HG03571 (cell line): ENCODE measurements at regions not wholly inside any gene's neighbourhood (a gene's known extent, or its start where the extent isn't known, plus 50 kb on each side); places are given as distances from the start of the nearest gene placed in this dataset.

Source experiments
- ATAC-seq: cut with Tn5 transposase; IDR thresholded peaks from one replicate; pipeline ENCODE4 v1.9.1; 2021; ENCODE audit not compliant: unreplicated experiment

DNA sequence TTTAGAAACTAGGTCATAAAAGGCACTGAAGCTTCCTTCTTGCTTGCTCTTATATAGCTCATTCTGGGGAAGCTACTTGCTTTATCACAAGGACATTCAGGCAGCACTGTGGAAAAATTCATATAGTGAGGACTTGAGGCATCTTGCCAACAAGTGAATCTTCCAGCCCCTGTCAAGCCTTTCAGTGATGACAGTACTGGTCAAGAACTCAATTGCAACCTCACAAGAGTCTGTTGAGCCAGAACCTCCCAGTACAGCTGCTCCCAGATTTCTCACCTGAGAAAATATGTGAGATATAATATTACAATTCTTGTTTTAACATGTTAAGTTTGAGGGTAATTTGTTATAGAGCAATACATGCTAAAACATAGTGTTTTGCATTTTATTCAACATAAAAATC lies 2011.0 kb upstream of the NUDT12 start:
- no peak for ATAC-seq

DNA sequence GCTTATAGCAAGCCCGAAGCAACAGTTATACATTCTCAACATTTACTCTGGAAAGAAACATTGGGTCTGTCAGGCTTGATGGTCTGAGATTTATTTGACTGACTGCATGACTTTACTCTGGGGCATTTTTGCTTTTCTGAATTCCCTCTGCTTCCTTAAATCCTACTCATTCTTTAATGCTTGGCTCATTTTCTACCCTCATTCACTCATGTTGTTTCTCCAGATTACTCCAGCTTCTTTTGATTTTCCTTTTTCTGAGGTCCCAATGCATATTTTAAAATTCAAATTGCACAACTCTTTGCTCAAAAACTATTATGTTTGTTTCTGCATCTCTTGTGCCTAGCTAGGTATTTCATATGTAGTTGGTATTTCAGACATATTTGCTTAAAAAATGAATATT lies 2002.9 kb upstream of the NUDT12 start:
- ATAC-seq: no peak

DNA sequence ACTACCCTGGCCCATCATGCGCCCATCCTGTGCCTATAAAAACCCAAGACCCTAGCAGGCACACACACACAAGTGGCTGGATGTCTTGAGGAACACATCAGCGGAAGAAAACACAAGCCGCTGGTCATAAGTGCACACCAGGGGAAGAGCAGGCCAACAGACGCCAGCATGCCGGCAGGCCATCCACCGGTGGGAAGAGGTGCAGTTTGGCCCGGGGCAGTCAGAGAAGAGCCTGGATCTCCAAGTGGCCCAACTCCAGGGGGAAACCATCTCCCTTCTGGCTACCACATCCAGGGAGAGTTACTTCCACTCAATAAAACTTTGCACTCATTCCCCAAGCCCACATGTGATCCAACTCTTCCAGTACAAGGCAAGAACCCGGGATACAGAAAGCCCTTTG lies 2001.3 kb upstream of the NUDT12 start:
- ATAC-seq: no peak

DNA sequence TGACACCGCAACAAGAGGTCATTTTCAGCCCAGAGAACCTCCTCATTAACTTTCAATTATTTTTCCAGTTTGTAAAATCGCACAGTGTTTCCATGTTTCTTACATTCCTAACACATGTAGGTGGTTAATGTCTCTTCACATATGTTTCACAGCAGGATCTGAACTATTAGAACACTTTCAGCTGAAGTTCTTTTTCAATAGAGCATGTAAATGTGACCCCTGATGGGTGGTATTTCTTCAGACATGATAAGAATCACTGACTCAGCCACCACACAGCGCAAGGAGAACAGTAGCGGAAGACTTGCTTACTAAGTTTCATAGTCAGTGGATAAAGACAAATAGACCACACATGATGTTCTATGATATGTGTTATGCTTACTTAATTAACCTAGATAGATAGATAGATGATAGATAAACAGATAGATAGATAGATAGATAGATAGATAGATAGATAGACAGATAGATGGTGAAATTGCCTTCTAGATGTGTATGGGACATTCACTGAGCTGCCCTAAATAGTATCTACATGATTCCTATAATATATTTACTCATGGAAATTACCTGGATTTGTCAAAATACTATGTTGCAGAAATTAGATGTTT lies 1992.1 kb upstream of the NUDT12 start:
- ATAC-seq: no peak

DNA sequence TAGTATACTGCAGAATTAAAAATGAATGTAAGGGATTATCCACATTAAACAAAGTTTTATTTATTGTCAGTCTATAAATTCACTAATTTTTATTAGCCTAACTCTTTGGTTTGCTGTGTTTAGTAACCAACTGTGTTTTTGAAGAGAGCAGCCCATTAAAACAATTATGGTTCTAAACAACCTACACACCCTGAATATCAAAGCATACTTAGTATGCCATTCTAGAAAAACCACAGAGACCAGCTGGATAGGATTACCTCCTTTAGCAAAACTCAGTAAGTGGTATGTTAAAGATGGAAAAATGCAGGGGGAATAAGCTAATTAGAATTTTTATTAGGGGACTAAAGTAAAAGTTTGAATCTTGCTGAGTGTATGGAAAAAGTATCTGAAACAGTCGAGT lies 1981.7 kb upstream of the NUDT12 start:
- no peak for ATAC-seq

DNA sequence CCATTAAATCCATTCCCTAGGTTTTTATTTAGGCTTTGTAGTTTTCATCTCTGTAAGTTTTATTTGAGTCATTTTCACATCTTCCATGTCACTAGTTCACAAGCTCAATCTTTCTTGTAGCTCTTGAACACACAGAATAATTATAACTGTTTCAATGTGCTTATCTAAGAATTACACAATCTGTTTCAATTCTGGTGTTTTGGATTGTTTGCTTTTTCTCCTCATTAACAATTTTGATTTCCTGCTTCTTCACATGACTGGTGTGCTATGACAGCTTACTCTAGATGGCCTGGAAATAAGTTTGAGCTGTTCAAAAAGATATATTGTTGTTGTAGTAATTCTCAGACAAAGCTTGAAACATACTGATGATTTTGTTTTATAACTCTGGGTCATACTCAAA lies 1974.1 kb upstream of the NUDT12 start:
- no peak for ATAC-seq

DNA sequence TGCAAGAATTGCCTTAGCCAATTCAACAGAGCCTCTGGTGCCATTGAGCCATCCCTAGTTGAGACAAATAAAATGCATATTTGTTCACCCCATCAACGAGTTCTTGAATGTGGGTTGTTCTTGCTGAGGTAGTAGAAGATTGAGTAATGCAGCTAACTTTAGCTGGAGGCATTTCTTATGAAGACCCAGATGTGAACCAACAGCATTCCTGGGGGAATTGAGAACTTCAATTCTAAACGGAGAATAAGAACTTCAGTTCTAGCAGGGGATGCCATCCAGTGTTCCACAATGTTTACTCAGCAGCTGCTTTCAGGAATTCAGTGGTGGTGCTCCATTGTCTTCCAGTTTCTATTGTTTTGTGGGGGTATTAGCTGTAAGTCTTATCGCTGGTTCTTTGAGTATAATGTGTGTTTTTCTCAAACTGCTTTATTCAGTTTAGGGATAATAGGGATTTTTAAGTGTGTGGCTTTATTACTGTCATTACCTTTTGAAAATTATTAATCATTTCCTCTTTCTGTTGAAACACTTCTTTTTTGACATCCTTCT lies 1968.2 kb upstream of the NUDT12 start:
- ATAC-seq: no peak

DNA sequence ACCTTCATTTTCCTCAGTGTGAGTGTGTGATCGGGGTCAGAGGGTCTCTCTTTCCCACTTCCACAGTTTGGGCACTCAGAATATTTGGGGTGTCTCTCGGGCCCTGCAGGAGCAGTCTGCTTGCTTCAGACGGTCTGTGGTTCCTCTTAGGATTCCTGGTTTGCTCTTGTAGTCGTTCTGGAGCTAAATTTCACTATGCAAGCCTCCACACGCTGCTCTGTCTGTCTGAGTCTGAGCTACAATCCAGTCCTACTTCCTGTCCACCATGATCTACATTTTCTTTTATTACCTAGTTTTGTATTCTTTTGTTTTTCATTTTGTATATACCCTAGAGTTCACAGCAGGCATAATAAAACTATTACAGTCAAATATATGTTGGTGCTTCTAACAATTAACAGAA lies 1967.3 kb upstream of the NUDT12 start:
- ATAC-seq: no peak

DNA sequence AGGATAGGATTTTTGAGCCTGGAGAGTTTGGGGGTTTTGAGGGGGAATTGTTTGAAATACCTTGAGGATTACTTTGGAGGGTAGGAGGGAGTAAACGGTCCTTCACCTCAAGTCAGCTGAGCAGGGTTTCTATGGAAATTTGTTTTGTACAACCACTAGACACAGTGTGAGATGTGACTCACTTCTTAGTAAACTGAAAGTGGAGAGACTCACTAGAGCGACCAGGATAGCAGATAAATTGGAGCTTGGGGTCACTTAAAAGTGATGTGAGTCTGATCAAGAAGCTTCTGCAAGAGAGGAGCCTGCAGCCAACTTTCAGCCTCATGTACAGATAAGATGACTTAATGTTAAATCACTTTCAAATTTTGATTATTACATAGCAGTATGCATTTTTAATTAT lies 1945.9 kb upstream of the NUDT12 start:
- no peak for ATAC-seq

DNA sequence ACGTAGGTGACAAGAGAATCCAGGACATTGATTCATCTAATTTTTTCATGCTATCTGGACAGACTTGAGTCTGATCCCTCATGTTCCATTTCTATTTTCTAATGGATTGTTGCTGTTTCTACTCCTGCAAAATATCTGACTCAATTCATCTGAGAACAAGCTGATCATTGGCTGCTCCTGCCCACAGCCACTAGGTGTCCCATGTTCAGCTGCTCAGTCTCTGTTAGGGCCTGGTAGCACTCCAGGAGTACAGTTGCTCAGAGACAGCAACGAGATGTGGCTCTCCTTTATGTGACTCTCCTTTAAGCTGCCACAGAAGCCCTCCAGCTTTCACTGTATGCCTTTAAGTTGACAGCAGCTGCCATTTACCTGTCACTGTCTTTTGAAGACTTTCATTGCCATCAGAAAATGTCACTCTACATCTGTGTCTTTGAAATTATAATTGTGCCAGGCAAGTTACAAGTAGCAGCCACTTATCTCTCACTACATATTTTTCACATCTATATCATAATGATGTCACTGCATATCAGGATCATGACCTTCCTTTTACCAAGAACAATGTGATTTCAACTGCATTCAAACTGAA lies 1944.2 kb upstream of the NUDT12 start:
- no peak for ATAC-seq

DNA sequence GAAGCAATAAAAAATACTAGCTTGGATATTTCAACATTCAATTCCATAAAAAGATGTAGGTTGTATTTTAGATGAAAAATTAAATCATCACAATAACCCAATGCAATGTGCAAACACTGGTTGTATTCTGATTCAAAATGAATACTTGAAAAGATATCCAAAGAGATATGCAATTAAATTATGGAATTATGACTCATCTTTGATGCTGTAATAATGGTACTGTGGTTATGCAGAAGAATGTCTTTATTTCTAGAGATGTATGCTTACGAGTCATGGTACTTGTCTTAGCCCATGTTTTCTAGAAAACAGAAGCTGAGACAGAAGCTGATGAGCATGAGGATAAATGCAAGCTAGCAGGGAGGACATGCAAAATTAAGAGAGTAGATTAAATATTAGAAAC lies 1941.4 kb upstream of the NUDT12 start:
- ATAC-seq: no peak

DNA sequence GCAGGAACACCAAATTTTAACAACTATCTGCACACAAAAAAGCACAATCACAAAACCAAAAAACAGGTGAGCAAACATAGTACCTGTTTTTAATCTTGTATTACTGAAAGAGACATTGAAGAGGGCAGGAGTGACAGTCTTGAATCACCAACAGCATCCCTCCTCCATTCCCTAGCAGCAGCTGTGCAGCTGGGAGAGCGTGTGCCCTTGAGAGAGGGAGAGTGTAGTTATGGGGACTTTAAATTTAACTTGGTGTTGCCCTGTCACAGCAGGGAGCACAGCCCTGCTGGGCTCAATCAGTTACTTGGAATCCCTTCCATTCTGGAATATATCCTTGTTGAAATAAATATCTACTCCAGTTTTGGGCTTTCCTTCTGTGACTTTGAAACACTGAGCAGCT lies 1938.7 kb upstream of the NUDT12 start:
- no peak for ATAC-seq

DNA sequence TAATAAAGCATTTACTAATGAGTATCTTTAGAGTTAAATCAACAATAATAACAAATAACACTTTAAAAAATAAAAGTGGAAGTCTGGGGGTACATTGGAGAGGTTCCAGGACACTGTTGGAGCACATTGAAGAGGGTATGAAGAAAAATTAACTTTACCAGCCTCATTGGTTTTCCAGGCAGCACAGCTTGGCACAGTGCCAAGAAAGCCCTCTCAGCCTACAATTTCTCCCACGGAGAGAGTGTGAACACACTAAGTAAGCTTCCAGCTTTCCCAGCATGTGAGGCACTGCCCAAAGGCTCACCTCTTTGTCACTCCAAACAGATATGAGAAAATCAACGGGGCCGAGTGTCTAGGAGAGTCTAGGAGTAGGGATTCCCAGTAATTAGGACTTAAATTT lies 1912.8 kb upstream of the NUDT12 start:
- no peak for ATAC-seq

DNA sequence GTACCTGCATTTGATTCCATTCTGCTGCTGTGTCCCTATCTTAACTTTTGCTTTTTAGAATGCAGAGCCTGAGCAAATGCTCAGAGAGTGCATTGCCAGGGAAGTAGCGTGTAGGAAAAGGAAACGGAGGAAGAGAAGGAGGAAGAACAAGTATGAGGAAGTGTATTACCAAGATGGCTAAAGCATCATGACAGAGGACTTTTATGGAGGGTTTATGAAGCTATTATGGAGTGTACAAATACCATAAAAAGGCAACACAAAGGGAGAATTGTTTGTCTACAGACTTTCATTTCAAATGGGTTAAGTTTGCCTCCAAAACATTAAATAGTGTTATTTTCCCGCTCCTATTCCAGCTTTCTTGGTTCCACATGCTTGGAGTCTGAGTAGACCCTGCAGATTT lies 1899.8 kb upstream of the NUDT12 start:
- no peak for ATAC-seq

DNA sequence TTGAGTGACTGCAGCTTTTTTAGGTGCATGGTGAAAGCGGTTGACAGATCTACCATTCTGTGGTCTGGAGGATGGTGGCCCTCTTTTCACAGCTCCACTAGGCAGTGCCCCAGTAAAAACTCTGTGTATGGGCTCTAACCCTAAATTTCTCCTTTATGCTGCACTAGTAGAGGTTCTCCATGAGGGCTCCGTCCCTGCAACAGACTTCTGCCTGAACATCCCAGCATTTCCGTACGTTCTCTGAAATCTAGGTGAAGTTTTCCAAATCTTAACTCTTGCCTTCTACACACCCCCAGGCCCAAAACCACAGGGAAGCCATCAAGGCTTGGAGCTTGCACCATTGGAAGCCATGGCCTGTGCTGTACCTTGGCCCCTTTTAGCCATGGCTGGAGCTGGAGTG lies 1898.1 kb upstream of the NUDT12 start:
- no peak for ATAC-seq

DNA sequence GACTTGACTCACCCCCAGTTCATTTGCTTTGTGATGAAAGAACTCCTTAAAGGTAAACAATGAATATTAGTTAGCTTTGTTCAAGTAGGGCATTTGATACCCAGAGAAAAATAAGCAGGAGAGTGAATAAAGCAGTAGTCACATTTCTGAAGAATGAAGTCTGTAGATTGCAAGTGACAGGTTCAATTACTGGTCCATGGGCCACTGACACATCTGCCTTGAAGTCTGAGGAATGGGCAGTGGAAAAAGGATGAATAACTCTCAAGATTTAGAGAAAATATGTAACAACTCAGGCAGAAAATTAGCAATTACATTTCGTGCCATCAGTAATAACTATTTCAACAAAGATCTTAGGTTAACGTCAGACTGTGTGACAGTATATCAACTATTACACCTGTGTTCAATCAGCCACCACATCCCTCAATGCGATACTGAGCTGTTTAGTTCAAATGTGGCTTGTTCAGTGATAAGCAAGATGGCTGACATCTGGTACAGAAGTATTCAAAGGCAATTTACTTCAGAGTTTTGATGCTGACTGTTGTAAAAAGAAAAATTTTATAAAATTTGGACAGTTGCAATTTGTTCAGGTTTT lies 1890.7 kb upstream of the NUDT12 start:
- ATAC-seq: no peak

DNA sequence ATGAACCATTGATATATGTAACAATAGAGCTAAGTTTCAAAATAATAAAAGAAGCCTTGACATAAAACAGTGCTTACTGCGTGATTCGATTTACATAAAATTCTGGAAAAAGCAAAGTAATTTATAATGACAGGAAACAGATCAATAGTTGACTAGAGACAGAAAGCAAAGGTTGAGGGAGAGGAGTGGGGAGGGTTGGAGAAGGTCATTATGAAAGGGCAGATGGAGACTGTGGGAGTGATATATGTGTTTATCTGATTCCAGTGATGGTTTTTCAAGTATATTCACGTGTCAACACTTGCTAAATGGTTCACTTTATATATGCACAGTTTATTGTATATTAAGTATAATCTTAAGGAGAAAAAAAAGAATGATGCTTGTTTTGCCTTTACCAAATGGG lies 1885.7 kb upstream of the NUDT12 start:
- ATAC-seq: no peak

DNA sequence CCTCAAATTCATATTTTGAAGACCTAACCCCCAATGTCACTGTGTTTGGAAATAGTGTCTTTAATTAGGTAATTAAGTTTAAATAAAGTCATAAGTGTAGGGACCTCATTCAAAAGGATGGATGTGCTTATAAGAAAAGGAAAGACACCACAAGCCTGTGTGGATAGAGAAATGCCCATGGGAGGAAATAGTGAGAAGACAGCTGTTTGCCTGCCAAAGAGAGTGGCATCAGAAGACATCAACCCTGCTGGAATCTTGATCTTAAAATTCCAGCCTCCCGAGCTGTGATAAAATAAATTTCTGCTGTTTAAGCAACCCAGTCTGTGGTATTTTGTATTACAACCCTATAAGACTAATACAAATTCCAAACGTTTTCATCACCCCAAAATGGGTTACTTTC lies 1867.9 kb upstream of the NUDT12 start:
- ATAC-seq: no peak

DNA sequence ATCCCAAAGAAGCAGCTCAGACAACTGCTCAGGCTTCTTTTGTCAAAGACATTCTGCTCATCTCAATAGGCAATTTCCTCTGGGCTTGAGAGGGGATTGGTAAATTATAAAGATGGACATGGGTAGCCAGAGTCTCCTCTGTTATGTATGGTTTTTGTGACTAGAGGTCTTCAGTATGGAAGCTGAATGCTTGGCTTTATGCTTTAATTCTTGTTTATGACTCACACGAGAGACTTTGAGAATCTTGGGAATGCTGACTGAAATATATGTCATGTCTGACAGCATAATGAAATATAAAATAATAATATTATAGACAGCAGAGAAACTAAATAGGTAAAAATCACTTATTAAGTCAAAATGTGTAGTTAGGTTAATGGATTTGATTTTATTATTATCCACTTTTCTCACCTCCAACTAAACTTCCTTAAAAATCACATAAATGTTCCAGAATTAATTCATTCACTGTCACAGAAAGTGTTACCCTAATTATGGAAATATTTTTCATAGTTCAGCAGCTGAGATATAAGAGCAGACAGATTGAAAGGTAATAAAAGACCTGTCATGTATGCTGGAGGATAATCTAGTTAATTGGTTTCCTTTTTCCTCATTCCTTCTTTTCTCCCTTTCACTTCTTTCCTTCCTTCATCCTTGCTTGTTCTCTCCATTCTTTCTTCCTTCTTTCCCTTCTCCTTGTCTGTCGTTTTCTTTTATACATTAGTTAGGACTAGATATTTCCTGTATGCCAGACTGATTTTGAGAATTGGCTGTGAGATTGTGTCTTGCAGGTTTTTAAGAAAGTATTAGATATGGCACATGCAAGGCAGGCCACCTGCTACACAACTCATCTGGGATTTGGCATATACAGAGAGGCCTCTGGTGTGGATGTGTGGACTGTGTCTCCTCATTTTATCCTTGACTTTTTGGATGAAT lies 1866.1 kb upstream of the NUDT12 start:
- no peak for ATAC-seq

DNA sequence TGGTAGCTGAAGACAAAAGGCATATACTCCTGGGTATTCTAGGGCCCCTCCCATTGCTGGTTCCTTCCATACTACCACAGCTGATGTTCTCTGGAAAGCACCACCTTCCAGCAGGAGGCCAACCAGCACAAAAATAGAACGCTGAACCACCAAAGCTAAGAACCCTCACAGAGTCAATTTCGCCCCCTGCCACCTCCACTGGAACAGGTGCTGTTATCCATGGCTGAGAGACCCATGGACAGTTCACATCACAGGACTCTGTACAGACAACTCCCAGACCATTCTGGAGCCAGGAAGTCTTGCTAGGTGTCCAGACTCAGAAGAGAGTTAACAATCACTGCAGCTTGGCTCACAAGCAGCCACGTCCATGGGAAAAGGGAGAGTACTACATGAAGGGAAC lies 1851.5 kb upstream of the NUDT12 start:
- ATAC-seq: no peak

DNA sequence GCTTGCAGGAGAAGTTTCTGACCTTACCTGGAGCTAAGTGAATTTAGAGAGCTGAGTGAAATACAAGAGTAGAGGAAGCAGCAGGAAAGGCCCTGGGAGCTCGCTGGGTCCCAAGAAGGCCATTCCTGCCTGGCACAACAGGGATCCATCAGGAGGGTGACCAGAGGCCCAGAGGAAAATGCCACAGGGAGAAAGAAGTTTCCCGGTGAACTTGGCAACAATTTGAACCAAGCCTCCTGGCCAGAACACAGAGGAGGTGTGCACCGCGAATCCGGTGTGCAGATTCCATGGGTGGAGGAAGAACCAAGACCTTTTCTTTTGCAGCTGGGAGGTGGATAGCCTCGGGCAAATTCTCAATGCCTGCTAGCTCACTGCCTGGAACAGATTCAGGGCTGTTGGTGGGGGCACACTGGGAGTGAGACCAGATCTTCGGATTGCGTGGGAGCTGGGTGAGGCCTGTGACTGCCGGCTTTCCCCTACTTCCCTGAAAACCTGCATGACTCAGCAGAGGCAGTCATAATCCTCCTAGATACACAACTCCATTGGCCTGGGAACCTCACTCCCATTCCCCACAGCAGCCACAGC lies 1850.9 kb upstream of the NUDT12 start:
- no peak for ATAC-seq
